Left lung (tissue), 4 donors: ENCODE measurements at regions not wholly inside any gene's neighbourhood (a gene's known extent, or its start where the extent isn't known, plus 50 kb on each side); places are given as distances from the start of the nearest gene placed in this dataset.
"Not testable (repeated sequence)": the region's sequence is repeated elsewhere in the genome, so short reads cannot be mapped to it uniquely, and the experiment has no call there.

Source experiments
- ATAC-seq: fragments of 200-7000 bp; cut with Tn5 transposase; one replicate; pipeline ENCODE4 v1.9.1; 2020; ENCODE audit warnings: moderate library complexity
- DNase-seq, 4 donors: peaks; one replicate each; pipeline ENCODE4 v3.0.0-alpha.2; 2013 to 2020
- H3K27ac ChIP-seq, 2 donors: fragments of 200-600 bp; sonication (generic) in 1 of 2; one replicate each; pipeline versions ENCODE4 v1.5.0 to v1.8.0; 2020 to 2021
- H3K27me3 ChIP-seq, 2 donors: fragments of 200-600 bp; sonication (generic) in 1 of 2; one replicate each; pipeline versions ENCODE4 v1.5.0 to v1.8.0; 2020 to 2021
- H3K36me3 ChIP-seq, 2 donors: fragments of 200-600 bp; sonication (generic) in 1 of 2; one replicate each; pipeline versions ENCODE4 v1.5.0 to v1.8.0; 2020 to 2021
- H3K4me1 ChIP-seq, 2 donors: fragments of 200-600 bp; one replicate each; pipeline ENCODE4 v1.8.0; 2021
- H3K4me3 ChIP-seq, 2 donors: fragments of 200-600 bp; sonication (generic) in 1 of 2; one replicate each; pipeline versions ENCODE4 v1.5.0 to v1.8.0; 2020 to 2021; ENCODE audit warnings: mild to moderate bottlenecking in 1 of 2
- H3K9me3 ChIP-seq, 2 donors: fragments of 200-600 bp; sonication (generic) in 1 of 2; one replicate each; pipeline versions ENCODE4 v1.5.0 to v1.8.0; 2020 to 2021
- CTCF ChIP-seq, 2 donors: fragments of 200-600 bp; sonication (generic) in 1 of 2; IDR thresholded peaks; one replicate each; pipeline versions ENCODE4 v1.5.0 to v1.8.0; 2021; ENCODE audit warnings: antibody characterized with exemption in 2 of 2
- intact Hi-C, 2 donors: fragments of 100-400 bp; cut with DNase I; formaldehyde crosslinking; loops; one replicate each; pipeline versions ENCODE4 v1.11.2 to v1.14.2; 2022
- donor health status: DM: no; HTN: yes; CAD: no.
- donor health status: DM: no; HTN: no; CAD: no.

GRCh38 chr14:57150449-57150848, 118.3 kb downstream of the EXOC5 start:
- Histone ChIP-seq H3K36me3 (no peaks in the 10 kb centered on the region), H3K27me3 (no peaks in the 10 kb centered on the region), H3K9me3 (no peaks in the 10 kb centered on the region), H3K4me1 (no peaks in the 10 kb centered on the region), H3K27ac (no peak overlapping the region), H3K4me3 (no peak overlapping the region)
- intact Hi-C loops = no loop called here
- no peak for ATAC-seq
- DNase-seq = no peak
- no peak for TF ChIP-seq CTCF (IDR thresholded peaks at IDR 0.05)

- Histone ChIP-seq H3K36me3 (no peaks in the 10 kb centered on the region), H3K27ac (no peak overlapping the region)
- ATAC-seq = no peak
Measured at GRCh38 chr14:57139173-57139572, 129.5 kb downstream of the EXOC5 start.

GRCh38 chr14:57136669-57137328, 131.9 kb downstream of the EXOC5 start:
- H3K9me3 ChIP-seq = no peaks in the 10 kb centered on the region
- no peaks in the 10 kb centered on the region for H3K4me1 ChIP-seq
- ATAC-seq (no peak), DNase-seq (no peak)
- intact Hi-C loops = no loop called here
- H3K36me3 ChIP-seq = no peaks in the 10 kb centered on the region
- H3K4me3 ChIP-seq = no peak overlapping the region
- no peaks in the 10 kb centered on the region for H3K27me3 ChIP-seq
- TF ChIP-seq CTCF (IDR thresholded peaks at IDR 0.05) = no peak
- no peak overlapping the region for H3K27ac ChIP-seq

More at GRCh38 chr14:57139173-57139572, 129.5 kb downstream of the EXOC5 start:
- Histone ChIP-seq H3K4me1 (no peaks in the 10 kb centered on the region), H3K9me3 (no peaks in the 10 kb centered on the region), H3K4me3 (no peak overlapping the region), H3K27me3 (no peaks in the 10 kb centered on the region)
- DNase-seq = no peak
- no peak for TF ChIP-seq CTCF (IDR thresholded peaks at IDR 0.05)
- intact Hi-C loops = no loop called here

GRCh38 chr14:57127809-57128208, 140.9 kb downstream of the EXOC5 start:
- DNase-seq, intact Hi-C loops, H3K4me3 ChIP-seq, H3K27ac ChIP-seq, H3K9me3 ChIP-seq, H3K27me3 ChIP-seq, H3K4me1 ChIP-seq, ATAC-seq, H3K36me3 ChIP-seq: not testable (repeated sequence)

- no peak overlapping the region for H3K4me3 ChIP-seq
- intact Hi-C loops = no loop called here
- ATAC-seq (no peak), DNase-seq (no peak)
- no peak for TF ChIP-seq CTCF (IDR thresholded peaks at IDR 0.05)
- no peaks in the 10 kb centered on the region for H3K27me3 ChIP-seq
- no peaks in the 10 kb centered on the region for H3K9me3 ChIP-seq
- no peak overlapping the region for H3K27ac ChIP-seq
- no peaks in the 10 kb centered on the region for H3K4me1 ChIP-seq
- H3K36me3 ChIP-seq = no peaks in the 10 kb centered on the region
Measured at GRCh38 chr14:57122129-57122528, 146.6 kb downstream of the EXOC5 start.

GRCh38 chr14:57112072-57112807, 156.5 kb downstream of the EXOC5 start:
- intact Hi-C loops, DNase-seq: not testable (repeated sequence)

GRCh38 chr14:57110411-57110810, 158.3 kb downstream of the EXOC5 start:
- H3K27ac ChIP-seq, intact Hi-C loops, DNase-seq, H3K4me3 ChIP-seq, H3K27me3 ChIP-seq, H3K4me1 ChIP-seq, H3K36me3 ChIP-seq, ATAC-seq: not testable (repeated sequence)
- peaks cover 0 to 14% of the 10 kb centered on the region in 2 donors for H3K9me3 ChIP-seq

More at GRCh38 chr14:57112072-57112807, 156.5 kb downstream of the EXOC5 start:
- H3K27ac ChIP-seq, H3K9me3 ChIP-seq, H3K4me1 ChIP-seq, H3K27me3 ChIP-seq, ATAC-seq, H3K36me3 ChIP-seq, H3K4me3 ChIP-seq: not testable (repeated sequence)
